DMS 273 (cell line): ENCODE measurements at regions not wholly inside any gene's neighbourhood (a gene's known extent, or its start where the extent isn't known, plus 50 kb on each side); places are given as distances from the start of the nearest gene placed in this dataset.
"Not testable (repeated sequence)": the region's sequence is repeated elsewhere in the genome, so short reads cannot be mapped to it uniquely, and the experiment has no call there.

Source experiments
- DNase-seq: peaks from one replicate; lab custom pipeline; 2025; ENCODE audit not compliant: unreplicated experiment; lab: John Stamatoyannopoulos, UW

DNA sequence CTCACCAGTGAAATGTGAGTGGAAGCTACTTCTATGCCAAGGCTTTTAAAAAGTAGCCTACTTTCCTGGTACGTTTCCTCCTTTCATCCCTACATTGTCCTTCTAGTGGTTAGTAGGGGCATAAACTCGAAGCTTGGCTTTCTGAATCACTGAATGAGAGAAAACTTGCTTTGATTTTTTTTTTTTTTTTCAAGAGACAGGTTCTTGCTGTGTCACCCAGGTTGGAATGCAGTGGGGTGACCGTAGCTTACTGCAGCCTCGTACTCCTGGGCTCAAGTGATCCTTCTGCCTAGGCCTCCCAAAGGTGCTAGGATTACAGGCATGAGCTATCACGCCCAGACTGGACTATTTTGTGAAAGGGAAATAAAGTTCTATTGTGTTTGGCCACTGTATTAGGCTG, 89.1 kb upstream of the IGFBP7 start:
- DNase-seq, result no peak

DNA sequence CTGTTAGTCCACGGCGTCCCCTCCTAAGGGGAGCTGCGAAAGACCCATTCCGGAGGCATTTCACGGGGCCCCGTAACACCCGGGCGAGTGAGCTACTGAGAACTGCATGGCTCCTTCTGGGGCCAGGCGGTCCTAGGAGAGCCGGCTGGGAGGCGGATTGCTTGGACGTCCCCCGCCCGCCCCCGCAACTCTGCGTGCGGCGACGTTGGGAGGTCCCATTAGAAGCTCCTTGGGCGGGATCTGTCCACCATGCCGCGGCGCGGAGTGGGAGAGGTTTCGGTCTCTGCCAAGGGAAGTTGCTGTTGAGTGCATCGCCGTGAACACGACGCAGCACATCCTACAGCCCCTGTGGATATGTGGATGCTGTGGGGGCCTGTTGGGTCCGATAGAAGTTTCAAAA, 85.4 kb upstream of the IGFBP7 start:
- DNase-seq, result no peak

DNA sequence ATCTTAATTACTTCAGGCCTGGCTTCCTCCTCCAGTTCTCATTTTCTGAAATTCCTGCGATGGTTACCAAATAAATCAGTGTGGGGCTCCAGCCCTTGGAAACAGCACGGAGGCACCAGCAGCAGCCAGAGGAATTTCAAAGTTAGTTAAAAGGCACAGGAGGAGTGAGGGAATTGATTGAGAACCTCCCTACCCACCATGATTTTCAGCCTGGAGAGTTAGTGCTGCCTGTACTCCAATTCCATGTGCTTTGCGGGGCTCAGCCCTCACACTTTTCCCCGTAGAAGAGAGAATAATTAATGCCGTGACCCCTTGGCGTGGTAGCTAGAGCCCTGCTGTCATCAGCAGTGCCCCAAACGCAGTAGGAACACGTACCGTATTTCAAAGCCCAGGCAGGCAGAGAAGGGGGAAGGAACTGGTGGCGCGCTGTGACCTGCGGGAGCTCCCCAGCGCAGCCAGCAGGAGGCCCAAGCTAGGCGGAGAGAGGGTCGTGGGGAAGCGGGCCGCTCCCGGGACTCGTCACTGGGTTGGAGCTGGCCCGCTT, 84.0 kb upstream of the IGFBP7 start:
- DNase-seq, result no peak

DNA sequence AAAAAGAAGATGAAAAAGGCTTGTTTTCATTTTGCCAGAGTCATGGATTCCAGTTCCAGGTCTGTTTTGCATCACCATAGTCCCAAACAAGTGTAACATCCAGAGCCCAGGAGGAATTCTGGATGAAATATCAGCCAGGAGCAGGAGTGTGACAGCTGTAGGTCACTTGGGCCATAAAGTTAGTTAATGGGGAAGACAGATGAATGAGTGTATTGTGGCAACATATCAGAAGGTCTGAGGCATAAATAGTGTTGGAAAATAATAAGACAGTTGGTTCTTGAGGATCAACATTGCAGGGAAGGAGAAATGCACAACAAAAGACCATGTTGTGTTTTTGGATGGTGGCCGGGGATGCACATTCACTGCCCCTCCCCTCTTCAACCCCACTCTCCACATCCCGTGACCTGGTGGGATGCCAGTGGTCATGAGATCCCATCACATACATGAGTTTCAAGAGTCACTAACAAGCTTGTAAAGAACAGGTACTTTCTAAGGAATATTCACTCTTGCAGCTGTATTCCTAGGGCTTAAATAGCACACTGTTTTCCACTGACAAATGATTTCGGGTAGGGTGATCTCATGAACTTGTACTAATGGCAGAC, 83.1 kb upstream of the IGFBP7 start:
- no peak for DNase-seq

DNA sequence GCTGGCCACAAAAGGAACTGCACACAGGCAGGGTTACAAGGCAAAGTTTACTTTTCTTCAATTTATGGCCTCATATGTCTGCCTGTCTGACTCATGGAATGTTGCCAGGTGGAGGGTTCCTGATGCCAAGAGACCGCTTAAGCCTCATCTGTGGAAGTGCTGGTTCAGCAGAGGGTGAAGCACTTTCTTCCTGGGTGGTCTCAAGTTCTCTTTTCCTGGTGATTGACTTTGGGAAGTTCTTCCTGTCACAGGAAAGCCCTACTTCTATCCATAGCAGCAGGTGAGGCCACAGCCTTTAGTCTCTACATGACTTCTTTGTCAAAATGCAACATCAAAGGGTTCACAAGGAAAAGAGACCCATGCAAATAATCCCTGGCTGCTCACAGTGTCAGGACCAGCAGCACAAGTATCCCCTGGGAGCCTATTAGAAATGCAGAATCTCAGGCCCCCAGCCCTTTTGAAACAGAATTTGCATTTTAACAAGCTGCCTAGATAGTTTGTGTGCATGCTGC, 81.4 kb upstream of the IGFBP7 start:
- peak; percentile 74 for DNase-seq

DNA sequence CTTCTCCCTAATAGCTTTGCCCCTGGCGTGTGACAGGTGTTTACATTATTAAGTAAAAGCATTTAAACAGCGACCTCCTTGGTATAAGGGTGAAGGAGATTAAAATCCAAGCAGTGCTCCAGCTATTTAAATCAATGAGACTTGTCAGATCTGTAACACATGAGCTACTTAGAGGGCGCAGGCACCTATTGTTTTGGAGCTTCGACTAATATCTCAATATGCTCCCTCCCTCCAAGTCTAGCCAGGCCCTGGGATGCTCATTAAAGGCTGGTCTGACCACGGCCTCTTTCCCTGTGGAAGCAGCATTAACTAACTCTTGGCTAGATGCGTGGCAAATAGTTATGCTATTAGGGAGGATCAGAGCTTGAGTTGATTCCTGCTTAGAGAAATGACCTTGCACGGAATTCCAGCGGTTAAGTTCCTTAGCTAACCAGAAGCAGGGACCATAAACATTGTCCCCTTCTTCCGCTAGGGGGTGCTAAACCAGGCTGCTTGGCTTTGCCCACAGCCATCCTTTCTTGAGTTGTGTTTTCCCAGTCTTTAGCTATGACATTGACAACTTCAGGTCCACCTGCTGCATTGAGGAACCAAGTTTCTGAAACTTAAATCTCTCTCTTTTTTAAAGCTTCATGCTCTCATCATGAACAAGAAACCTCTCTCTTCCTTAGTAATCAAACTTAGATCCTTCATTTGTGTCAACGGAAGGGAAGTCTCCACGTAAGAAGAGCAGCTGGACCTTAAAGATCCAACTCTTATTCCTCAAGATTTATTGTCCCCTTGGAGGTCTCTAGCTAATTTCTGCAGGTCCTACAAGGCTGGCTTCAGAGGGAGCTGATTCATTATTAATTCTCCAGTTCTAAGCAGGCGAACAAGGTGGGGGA, 80.7 kb upstream of the IGFBP7 start:
- peak; percentile 54 for DNase-seq

DNA sequence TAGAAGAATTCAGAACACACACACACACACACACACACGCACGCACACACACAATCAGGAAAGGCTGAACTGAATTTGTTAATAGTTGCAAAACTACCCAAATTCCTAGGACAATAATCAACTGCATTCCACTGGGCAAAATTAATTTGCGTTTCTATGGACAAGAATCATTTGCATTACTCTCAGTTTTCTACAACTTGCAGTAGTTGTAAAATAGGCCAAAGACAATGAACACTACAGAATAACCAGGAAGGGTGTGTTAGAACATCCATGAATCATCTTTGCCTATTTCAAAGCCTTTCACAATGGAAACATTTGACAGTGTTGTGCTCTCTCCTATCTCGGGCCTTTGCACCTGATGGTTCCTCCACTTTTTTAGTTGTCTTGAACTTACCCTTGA, 77.1 kb upstream of the IGFBP7 start:
- DNase-seq, result no peak

DNA sequence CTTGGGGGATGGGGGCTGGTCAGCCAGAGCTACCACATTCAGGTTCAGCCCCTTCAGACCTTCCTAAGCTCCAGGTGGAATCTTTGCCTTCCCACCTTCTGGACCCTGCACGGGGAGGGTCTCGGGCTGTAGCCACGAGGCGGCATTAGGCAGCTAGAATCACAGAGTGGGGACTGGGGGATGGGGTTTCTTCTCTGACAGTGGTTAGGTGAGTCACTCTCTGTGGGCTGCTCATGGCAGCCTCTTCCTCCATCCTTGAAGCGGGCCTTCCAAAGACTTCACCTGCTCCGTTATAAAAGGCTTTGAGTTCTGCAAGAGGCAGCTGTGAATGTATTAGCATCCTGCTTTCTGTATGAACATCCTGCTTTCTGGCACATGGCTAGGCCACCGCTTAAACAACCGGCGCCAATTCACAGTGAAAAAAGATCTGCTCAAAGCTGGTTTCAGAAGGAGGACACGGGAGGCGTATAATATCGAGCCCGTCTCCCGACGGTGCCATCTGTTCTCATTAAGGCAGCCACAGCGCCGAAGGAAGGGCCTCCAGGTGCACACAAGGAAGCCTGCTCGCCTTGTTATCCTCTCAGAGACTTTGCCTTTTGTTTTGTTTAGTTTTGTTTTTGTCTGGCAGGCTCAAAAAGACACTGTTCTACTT, 74.3 kb upstream of the IGFBP7 start:
- peak; percentile 79 for DNase-seq

DNA sequence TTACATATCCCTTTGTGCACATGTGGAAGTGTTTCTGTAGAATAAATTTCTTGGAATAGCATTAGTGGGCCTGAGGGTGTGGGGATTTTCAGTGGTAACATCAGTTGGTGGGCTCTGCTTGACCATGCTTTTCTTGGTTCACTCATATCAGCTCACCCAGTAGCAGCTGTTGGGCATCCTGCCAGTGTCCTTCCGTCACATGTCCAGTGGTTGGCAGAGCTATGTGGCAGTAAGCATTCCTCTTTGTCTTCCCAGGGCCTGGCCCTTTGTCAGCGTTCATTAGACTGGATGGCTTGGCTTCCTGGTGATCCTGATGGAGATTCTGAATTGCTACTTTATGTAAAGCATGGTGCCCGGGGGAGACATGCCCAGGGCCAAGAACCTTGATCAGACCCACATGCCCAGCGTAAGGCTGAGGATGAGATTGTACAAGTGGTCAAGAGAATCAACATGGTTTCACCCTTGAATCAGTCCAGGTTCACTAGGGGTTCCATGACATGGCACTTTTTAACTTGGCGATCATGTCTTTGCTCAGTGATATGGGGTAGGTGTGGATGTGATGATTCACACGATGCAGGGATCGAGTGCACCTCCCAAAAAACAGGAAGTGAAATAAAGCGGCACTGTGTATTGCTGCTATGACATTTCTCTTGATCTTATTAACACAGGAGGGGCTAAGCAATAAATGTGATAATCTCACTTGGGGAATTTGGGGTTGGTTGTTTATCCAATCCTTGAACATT, 72.1 kb upstream of the IGFBP7 start:
- no peak for DNase-seq

DNA sequence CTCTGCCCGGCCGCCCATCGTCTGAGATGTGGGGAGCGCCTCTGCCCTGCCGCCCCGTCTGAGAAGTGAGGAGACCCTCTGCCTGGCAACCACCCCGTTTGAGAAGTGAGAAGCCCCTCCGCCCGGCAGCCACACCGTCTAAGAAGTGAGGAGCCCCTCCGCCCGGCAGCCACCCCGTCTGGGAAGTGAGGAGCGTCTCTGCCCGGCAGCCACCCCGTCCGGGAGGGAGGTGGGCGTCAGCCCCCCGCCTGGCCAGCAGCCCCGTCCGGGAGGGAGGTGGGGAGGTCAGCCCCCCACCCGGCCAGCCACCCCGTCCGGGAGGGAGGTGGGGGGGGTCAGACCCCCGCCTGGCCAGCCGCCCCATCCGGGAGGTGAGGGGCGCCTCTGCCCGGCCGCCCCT, 63.0 kb upstream of the IGFBP7 start:
- DNase-seq, result not testable (repeated sequence)

DNA sequence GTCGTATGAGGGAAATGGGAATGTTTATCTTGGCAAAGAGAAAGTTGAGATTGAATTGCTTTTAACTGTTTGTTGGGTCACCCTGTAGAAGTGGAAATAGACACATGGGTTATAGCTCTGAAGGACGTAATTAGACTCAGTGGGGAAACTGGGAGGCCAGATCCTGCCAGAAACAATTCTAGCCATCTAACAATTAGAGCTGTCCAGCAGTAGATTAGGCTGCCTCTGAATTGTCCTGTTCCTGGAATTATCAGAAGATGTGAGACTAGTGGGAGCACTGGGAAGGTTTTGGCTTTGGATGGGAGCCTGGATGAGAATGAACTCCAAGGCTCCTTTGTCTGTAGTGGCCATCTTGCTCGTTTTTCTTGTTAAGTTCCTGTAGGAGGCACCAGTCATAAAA, 61.9 kb upstream of the IGFBP7 start:
- no peak for DNase-seq

DNA sequence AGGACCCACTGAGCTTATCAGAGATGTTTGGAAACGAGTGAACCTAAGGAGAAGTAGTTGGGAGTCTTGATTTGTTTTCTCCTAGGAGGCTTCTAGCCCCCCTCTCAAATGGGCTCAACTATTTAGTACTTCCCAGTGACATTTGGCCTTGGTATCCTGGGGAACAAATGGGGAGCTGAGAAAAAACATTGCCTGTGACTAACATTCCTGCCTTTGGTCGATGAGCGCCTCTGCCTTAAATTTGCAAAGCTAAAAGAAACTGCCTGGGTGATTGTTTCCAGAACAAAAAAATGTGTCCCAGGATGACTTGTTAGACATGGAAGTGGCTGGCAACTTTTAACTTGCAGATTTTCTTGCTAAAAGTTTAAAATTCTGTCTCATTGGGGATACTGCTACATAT, 58.8 kb upstream of the IGFBP7 start:
- DNase-seq, result no peak

DNA sequence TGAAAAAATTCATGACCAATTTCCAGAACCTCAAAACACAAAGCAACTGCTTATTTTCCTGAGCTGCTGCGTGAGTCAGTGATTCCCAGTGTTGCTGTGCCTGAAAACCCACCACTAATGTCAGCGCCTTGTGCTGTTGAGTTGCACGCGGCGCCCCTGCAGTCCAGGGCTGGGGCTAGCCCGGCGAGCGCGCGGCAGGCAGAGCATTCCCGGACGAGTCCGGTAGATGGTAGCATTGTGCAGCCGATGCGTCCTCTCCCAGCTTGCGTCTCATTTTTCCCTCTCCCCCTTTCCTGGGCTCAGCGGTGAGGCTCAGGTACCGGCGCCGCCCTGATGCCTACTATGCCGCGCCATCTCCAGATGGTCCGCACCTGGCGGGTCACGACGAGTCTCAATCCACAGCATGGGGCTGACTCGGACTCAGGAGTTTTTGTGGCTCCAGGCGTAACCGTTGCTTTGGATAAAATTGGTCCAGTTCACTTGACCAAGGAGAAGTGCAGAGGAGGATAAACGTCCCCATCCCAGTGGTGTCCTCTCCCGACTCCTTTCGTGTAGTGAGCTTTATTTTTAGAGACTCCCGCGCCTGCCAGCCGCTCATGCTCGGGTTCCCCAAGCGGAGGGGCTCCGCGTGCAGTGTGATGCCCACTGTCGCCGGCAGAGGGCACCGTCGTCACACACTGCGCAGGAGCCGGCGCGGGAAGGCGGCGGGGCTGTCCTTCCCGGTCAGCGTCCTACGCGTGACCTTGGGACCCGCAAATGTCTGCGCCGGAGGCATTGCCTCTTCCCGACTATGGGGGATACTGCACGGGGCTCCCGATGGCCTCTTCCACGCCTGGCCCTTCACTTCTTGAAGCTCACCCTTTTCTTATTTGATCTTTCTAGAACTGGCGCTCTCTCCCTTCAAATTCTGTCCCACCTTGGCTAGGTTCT, 53.6 kb upstream of the IGFBP7 start:
- peak; percentile 88 for DNase-seq

DNA sequence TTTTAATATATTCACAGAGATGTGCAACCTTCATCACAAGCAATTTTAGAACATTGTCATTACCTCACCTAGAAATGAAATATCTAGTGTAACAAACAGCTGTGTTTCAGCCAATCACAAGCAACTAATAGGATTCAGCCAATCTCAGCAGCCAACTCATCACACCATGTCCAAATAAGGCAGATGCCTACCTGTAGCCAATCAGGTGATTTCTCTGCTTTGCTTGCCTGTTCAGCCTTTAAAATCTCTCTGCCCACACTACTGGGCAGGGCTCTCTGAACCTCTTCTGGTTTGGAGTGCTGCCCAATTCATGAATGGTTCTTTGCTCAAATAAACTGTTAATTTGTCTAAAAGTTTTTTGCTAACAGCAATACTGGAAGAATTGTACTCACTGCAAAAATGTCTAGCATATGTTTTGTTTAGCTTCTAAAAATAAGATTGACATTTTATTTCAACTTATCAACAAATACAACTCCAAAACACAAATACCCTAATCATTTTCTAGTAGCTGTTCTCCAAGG, 52.4 kb upstream of the IGFBP7 start:
- DNase-seq, result peak; percentile 2
